ENCODE measurements at regions not wholly inside any gene's neighbourhood (a gene's known extent, or its start where the extent isn't known, plus 50 kb on each side); places are given as distances from the start of the nearest gene placed in this dataset.

DNA sequence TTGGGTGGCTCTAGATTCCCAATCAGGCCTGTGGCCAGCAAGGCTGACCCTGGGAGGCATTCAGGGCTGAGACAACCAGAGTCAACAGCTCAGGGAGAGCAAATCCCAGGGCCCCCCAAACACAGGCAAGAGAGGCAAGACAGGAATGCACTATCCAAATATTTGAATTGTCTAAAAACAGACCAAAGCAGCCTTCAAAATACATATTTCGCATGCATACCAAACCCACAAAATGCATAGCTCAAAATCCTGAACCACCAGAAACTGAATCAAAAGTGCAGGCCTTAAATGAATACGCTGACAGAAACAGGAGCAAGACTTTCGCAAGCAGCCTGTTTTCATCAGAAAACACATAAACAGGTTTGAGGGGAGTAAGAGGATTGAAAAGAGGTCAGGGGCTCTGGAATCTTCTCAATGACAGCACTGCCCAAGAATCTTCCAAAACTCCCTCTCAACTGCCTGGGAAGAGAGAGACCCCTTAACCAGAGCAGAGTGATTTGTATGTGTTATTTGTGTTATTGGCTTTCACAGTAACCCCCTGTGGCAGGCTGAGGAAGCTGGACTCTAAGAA is 213.6 kb upstream of the CDH5 start:
- ChIA-PET CTCF (interaction anchor here (0.8 to 1.2 kb wide), 2 partner anchors 14 to 123 kb away, joined by 3 read pairs; no protein-coding TSS in a partner anchor), POLR2A (no interaction called here)
- H3K27ac Mint-ChIP-seq: no peak overlapping the region
- ATAC-seq (no peak), DNase-seq (ENCODE audit: low spot score) (no peak)
- H3K4me1 Mint-ChIP-seq: peaks cover 18% of the 10 kb centered on the region
- no peak overlapping the region for H3K4me3 Mint-ChIP-seq
- no peak for TF ChIP-seq ZNF232 (CRISPR knock-in tag; IDR thresholded peaks at IDR 0.05)
- H3K9me3 Mint-ChIP-seq: peaks cover 7% of the 10 kb centered on the region
- no peaks in the 10 kb centered on the region for H3K36me3 Mint-ChIP-seq
- H3K27me3 Mint-ChIP-seq (ENCODE audit: low read depth): peaks cover 15% of the 10 kb centered on the region

- CTCF ChIA-PET: no interaction called here
- peaks cover 7% of the 10 kb centered on the region for H3K9me3 Mint-ChIP-seq
- ATAC-seq (no peak), DNase-seq (ENCODE audit: low spot score) (no peak)
- POLR2A ChIA-PET: no interaction called here
- no peak overlapping the region for H3K4me3 Mint-ChIP-seq
- H3K27ac Mint-ChIP-seq: no peak overlapping the region
- H3K36me3 Mint-ChIP-seq: no peaks in the 10 kb centered on the region
- H3K27me3 Mint-ChIP-seq (ENCODE audit: low read depth): peaks cover 15% of the 10 kb centered on the region
- peaks cover 18% of the 10 kb centered on the region for H3K4me1 Mint-ChIP-seq
- TF ChIP-seq, protein P1, sequence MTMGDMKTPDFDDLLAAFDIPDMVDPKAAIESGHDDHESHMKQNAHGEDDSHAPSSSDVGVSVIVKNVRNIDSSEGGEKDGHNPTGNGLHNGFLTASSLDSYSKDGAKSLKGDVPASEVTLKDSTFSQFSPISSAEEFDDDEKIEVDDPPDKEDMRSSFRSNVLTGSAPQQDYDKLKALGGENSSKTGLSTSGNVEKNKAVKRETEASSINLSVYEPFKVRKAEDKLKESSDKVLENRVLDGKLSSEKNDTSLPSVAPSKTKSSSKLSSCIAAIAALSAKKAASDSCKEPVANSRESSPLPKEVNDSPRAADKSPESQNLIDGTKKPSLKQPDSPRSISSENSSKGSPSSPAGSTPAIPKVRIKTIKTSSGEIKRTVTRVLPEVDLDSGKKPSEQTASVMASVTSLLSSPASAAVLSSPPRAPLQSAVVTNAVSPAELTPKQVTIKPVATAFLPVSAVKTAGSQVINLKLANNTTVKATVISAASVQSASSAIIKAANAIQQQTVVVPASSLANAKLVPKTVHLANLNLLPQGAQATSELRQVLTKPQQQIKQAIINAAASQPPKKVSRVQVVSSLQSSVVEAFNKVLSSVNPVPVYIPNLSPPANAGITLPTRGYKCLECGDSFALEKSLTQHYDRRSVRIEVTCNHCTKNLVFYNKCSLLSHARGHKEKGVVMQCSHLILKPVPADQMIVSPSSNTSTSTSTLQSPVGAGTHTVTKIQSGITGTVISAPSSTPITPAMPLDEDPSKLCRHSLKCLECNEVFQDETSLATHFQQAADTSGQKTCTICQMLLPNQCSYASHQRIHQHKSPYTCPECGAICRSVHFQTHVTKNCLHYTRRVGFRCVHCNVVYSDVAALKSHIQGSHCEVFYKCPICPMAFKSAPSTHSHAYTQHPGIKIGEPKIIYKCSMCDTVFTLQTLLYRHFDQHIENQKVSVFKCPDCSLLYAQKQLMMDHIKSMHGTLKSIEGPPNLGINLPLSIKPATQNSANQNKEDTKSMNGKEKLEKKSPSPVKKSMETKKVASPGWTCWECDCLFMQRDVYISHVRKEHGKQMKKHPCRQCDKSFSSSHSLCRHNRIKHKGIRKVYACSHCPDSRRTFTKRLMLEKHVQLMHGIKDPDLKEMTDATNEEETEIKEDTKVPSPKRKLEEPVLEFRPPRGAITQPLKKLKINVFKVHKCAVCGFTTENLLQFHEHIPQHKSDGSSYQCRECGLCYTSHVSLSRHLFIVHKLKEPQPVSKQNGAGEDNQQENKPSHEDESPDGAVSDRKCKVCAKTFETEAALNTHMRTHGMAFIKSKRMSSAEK (CRISPR knock-in tag; IDR thresholded peaks at IDR 0.05; ENCODE audit: borderline replicate concordance): no peak
- TF ChIP-seq, protein P2, sequence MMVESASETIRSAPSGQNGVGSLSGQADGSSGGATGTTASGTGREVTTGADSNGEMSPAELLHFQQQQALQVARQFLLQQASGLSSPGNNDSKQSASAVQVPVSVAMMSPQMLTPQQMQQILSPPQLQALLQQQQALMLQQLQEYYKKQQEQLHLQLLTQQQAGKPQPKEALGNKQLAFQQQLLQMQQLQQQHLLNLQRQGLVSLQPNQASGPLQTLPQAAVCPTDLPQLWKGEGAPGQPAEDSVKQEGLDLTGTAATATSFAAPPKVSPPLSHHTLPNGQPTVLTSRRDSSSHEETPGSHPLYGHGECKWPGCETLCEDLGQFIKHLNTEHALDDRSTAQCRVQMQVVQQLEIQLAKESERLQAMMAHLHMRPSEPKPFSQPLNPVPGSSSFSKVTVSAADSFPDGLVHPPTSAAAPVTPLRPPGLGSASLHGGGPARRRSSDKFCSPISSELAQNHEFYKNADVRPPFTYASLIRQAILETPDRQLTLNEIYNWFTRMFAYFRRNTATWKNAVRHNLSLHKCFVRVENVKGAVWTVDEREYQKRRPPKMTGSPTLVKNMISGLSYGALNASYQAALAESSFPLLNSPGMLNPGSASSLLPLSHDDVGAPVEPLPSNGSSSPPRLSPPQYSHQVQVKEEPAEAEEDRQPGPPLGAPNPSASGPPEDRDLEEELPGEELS (CRISPR knock-in tag; IDR thresholded peaks at IDR 0.05): no peak
- TF ChIP-seq TCF7 (CRISPR knock-in tag; IDR thresholded peaks at IDR 0.05; ENCODE audit: low read depth): no peak
- TF ChIP-seq, protein P3, sequence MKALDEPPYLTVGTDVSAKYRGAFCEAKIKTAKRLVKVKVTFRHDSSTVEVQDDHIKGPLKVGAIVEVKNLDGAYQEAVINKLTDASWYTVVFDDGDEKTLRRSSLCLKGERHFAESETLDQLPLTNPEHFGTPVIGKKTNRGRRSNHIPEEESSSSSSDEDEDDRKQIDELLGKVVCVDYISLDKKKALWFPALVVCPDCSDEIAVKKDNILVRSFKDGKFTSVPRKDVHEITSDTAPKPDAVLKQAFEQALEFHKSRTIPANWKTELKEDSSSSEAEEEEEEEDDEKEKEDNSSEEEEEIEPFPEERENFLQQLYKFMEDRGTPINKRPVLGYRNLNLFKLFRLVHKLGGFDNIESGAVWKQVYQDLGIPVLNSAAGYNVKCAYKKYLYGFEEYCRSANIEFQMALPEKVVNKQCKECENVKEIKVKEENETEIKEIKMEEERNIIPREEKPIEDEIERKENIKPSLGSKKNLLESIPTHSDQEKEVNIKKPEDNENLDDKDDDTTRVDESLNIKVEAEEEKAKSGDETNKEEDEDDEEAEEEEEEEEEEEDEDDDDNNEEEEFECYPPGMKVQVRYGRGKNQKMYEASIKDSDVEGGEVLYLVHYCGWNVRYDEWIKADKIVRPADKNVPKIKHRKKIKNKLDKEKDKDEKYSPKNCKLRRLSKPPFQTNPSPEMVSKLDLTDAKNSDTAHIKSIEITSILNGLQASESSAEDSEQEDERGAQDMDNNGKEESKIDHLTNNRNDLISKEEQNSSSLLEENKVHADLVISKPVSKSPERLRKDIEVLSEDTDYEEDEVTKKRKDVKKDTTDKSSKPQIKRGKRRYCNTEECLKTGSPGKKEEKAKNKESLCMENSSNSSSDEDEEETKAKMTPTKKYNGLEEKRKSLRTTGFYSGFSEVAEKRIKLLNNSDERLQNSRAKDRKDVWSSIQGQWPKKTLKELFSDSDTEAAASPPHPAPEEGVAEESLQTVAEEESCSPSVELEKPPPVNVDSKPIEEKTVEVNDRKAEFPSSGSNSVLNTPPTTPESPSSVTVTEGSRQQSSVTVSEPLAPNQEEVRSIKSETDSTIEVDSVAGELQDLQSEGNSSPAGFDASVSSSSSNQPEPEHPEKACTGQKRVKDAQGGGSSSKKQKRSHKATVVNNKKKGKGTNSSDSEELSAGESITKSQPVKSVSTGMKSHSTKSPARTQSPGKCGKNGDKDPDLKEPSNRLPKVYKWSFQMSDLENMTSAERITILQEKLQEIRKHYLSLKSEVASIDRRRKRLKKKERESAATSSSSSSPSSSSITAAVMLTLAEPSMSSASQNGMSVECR (CRISPR knock-in tag; IDR thresholded peaks at IDR 0.05; ENCODE audit: borderline replicate concordance): no peak
- no peak for TF ChIP-seq MYBL2 (CRISPR knock-in tag; IDR thresholded peaks at IDR 0.05)
- TF ChIP-seq, protein P4, sequence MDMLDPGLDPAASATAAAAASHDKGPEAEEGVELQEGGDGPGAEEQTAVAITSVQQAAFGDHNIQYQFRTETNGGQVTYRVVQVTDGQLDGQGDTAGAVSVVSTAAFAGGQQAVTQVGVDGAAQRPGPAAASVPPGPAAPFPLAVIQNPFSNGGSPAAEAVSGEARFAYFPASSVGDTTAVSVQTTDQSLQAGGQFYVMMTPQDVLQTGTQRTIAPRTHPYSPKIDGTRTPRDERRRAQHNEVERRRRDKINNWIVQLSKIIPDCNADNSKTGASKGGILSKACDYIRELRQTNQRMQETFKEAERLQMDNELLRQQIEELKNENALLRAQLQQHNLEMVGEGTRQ (CRISPR knock-in tag; IDR thresholded peaks at IDR 0.05): no peak
- no peak for TF ChIP-seq SOX15 (CRISPR knock-in tag; IDR thresholded peaks at IDR 0.05)
- TF ChIP-seq ZNF512 (CRISPR knock-in tag; IDR thresholded peaks at IDR 0.05; ENCODE audit: borderline replicate concordance): no peak
- no peak for TF ChIP-seq NFYB (CRISPR knock-in tag; conservative IDR thresholded peaks at IDR 0.05; ENCODE audit: low read depth)
- no peak for TF ChIP-seq AR (CRISPR knock-in tag; IDR thresholded peaks at IDR 0.05)
- no peak for TF ChIP-seq NR1H2 (CRISPR knock-in tag; IDR thresholded peaks at IDR 0.05)
- no peak for TF ChIP-seq FOXP1 (CRISPR knock-in tag; IDR thresholded peaks at IDR 0.05; ENCODE audit: borderline replicate concordance)
- no peak for TF ChIP-seq STAT6 (CRISPR knock-in tag; conservative IDR thresholded peaks at IDR 0.05; ENCODE audit: low read depth)
Observed at GRCh38 chr16:66152181-66152580, 214.3 kb upstream of the CDH5 start.

Measured in WTC11 (cell line).